NCI-H446 (cell line): ENCODE measurements at regions not wholly inside any gene's neighbourhood (a gene's known extent, or its start where the extent isn't known, plus 50 kb on each side); places are given as distances from the start of the nearest gene placed in this dataset.

ENCODE experiments used
- DNase-seq, 2 experiments: peaks; one replicate each; lab custom pipeline; 2025; lab: John Stamatoyannopoulos, UW

DNA sequence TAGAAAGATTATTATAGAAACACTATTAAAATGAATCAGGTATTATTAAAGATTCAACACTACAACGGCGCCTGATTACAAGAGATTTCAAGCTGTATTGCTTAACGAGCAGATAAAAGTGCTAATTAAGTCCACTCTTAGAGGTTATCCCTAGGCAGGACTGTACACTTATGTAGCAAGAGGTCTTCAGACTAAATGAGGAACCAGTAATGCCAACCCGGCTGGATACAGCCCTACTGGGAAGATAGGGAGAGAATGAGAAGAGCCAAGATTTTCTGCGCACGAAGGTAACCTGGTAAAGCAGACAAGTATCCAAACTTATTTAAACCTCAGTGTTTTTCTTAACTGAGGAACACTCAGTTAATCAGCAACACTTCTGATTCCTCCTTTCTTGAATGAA lies 115.7 kb upstream of the HIVEP3 start:
- DNase-seq, result no peak

DNA sequence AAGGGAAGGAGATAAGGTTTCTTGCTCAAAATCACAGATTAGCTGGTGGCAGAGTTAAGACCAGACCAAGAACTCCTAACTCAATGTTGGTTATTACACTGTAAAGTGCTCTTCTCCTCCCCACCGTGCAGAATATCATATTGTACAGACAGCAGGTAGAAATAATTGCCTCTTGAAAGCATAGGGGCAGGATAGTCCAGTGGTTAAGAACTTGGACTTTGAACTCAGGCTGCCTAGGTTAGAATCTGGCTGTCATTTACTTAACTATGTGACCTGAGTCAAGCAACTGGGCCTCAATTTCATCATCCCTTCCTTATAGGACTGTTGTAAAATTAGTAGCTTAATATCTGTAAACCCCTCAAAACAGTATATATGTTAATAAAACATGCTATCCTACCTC lies 114.9 kb upstream of the HIVEP3 start:
- DNase-seq, result no peak

DNA sequence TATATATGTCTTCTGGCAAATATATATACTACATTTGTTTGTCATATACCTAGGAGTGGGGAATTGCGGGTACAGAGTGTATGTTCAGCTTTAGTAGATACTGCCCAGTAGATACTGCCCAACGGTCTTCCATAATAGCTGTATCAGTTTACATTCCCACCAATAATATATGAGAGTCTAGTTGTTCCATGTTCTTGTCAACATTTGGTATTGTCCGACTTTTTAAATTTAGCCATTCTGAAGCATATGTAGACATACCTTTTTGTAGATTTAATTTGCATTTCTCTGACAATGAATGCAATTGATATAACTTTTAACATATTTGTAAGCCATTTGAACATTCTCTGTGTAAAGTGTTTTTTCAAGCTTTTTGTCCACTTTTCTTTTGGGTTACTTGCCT lies 99.0 kb upstream of the HIVEP3 start:
- no peak for DNase-seq

DNA sequence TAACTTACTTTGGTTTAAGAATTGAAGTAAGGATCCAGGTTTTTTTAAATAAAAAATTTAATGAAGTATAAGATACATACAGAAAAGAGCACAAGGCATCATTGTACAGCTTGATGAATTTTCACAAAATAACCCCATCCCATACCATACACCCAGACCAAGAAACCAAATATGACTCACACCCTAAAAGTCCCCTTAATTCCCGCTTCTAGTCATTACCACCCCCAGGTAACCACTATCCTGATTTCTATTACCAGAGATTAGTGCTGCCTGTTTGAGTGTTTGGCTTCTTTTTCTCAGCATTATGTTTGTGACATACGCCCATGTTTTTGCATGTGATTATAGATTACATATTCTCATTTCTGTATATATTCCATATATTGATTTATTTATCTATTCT lies 98.5 kb upstream of the HIVEP3 start:
- DNase-seq, result no peak

DNA sequence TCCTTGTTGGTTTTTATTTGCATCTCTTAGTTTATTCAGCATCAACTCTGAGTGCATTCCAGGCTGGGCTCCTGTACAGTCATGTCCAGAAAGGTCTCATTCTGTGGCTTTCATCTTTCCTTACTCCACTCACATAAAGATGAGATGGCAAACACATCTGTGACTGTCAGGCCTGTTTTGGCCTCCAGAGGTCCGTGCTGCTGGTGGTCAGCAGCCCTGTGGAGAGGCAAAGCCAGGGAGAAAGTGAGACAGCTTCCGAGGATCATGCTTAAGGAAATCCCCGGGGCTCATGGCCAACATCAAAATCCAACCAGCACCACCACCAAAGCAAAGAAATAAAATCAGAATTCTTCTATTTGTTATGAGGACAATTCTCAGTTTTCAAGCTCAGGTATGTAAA lies 96.1 kb upstream of the HIVEP3 start:
- DNase-seq, result no peak

DNA sequence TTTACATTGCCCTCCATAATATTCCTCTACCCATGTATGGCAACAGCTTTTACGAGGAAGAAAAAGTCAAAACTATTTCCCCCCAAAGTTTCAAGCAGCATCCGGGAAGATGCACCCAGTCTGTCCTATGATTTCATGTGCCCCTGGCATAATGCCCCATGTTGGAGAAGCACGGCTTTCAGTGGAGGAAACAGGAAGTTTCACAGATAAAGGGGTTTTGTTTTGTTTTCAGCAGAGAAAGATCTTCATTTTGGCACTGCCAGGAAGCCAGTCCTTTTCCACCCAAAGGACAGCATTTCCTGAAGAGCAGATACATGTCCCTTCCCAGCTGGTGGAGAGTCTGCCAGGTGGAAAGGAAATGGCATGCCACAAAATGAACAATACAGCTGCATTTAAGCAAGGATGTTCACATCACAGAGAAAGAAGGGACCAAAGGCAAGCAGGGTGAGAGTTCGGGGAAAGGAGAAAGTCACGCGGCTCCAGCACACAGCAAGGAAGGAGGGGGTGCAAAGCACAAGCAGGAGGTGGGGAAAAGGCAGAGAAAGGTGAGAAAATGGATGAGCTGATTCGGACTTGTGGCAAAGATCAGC lies 95.3 kb upstream of the HIVEP3 start:
- DNase-seq, result no peak

DNA sequence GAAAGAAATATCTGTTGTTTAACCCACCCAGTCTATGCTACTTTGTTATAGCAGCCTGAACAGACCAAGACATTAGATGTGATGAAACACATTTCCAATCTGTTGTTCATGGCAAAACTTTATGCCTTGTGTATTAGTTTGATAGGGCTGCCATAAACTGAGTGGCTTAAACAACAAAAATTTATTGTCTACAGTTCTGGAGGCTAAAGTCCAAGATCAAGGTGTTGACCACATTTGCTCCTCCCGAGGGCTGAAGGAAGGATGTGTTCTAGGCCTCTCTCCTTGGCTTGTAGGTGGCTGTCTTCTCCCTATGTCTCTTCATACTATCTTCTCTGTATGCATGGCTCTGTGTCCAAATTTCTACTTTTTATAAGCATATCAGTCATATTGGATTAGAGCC lies 94.1 kb upstream of the HIVEP3 start:
- no peak for DNase-seq

DNA sequence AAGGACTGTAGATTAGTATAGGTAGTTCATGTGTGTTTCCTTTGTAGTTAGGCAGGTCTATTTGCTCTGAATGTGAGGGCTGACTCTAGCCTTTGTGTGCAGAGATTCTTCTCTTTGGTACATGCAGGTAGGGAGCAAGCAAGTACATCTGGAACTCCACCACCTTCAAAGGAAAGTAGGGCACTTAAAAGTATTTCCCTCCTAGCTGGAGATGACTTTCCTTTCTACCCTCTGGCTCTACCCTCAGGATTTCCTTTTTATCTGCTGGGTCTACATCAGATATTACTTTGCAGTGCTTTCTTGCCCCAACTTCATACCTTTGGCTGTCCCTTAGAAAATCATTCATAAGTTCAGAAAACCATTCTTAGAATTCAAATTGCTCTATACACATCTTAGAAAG lies 91.7 kb upstream of the HIVEP3 start:
- no peak for DNase-seq

DNA sequence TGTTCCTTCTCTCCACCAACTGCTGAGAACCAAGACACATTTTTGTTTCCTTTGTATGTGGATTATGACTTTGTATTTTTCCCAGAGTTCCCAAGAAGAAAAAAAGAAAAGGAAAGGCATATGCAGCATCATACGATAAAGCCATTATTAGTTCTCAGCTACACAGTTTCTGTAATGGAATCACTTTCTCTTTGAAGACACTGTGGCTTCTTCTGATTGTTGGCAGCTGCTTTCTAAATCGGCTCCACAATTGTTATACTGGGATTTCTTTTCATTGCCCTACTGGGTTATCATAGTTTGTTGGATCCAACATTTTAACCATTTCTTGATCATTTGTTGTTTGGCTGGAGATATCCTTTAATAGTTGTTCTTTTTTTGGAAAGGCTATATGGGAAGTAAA lies 89.5 kb upstream of the HIVEP3 start:
- no peak for DNase-seq

DNA sequence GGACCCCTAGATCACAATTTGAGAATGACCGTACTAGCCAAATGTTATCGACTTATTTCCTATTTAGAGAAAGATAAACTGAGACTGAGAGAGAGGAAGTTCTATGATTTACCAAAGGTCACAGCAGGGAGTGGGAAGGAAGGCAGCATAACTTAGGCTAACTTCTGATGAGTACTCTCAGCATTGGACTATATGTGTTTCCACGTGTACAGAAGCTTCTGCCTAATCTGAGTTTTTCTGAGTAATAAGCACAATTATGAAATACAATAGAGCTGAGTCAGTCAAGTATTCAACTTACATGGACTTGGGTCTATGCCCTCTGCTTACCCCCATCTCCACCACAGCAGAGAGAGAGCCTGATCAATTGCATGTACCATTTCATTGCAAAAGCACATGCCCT lies 88.1 kb upstream of the HIVEP3 start:
- no peak for DNase-seq

DNA sequence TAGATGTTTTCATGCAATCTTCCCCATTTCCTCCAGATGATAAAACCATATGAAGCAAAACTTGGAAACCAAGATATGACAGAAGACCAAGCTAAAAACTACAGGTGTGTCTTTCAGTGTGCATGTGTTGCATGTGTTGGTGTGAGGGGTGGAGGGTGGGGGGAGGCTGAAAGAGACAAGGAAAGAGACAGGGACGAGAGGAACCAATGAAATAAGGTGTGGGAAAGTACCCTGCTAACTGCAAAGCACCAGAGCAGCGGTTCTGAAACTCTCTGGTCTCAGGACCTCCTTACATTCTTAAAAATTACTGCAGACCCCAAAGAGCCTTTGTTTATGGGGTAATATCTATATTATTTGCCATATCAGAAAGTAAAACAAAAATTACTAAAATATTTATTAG lies 87.4 kb upstream of the HIVEP3 start:
- no peak for DNase-seq

DNA sequence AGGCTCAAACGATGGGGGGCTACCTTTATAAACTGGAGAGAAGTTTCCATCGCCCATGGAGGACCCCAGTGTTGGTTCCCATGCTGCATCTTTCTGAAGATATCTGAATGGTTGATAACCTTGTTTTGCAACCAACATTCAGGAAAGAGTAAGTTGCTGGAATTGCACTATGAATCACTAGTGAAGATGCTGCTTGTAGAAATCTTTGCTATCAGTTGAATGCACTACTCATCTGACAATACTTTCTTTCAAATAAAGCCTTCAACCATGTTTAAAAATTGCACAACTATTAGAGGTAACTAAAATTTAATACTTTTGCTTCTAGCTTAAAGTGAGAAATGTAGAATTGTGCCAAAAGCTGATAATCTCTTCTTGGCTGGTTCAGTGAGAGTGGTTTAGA lies 86.8 kb upstream of the HIVEP3 start:
- DNase-seq, result no peak

DNA sequence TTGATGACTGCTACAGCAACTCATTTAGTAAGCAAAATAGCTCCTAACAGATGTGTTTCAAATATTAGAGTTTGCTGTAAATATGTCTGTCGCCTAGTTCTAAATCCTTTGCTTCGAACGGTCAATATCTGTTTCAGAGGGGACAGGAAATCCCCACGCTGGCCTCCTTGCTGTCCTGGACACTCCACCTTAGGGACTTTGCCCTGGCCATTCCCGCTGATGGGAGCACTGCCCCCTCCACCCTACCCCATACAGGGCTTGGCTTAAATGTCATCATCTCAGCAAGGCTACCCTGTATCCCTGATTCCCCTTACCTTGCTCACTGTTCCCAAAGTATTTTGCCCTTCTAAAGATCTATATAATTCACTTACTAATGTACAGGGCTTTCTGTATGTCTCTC lies 86.1 kb upstream of the HIVEP3 start:
- DNase-seq, result no peak

DNA sequence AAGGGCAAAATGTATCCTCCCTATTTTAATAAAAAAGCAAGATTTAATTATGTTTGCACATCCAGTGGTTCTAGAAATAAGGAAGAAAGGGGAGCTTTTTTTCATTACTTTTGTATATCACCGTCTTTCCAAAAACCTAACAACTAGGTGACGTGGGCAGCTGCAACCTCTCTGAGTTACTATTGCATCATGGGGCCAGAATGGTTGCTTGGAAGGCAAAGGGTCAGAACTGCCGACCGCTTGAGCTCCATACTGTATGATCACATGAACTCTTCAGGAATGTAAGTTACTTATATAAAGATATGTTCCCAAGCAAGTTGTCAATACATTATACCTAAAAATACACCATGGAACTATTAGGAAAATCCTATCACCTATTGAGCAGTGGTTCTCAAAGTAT lies 85.6 kb upstream of the HIVEP3 start:
- DNase-seq, result no peak

DNA sequence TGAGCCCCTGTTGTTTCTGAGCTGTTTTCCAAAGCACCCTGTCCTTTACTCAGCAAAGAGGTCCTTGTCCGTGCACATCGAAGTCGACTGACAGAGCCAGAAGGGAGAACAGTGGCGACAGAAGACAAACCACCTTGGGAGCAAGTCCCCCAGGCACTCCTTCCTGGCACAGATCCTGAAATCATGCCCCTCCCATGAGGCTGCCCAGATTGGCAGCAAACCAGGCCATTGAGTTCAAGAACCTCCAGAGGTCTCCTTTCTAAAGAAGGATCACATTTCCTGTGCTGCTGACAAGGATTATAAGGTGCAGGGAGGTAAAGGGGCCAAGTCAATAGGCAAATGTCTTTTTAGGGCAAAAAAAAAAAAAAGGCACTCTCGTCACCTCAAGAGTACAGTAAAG lies 84.7 kb upstream of the HIVEP3 start:
- DNase-seq, result peak in 1 of 2 experiments; percentile 59

DNA sequence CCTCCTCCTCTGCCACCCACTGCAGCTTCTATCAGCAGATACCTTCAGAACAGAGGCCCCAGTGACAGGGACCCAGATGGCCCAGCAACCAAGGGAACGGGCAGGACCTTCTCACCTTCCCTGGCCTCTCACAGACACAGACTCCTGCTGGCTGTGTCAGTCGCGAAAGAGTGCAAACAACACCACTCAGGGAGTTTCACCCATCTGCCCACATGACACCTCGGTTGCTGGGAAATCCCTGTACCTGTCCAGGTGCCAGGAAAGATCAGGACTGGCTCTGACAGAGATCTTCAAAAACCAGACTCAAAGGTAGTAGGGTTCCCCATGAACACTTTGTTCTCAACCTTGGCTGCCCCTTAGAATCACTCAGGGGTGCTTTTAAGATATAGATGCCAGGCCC lies 83.5 kb upstream of the HIVEP3 start:
- no peak for DNase-seq

DNA sequence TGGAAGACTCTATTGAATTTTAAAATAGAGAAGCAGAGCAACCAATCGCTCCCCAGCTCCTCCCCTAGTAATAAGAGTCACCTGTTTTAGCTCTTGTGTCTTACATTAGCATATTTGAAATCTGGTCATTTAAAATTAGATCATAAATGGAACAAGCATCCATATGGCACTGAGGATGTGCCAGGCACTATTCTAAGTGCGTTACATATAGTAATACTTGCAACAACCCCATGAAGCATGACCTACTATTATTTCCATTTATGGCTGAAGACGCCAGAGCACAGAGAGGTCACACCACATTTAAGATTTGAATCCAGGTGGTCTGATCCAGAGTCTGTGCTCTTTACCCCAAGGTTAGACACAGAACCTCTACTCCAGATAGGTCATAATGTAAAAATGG lies 82.0 kb upstream of the HIVEP3 start:
- no peak for DNase-seq

DNA sequence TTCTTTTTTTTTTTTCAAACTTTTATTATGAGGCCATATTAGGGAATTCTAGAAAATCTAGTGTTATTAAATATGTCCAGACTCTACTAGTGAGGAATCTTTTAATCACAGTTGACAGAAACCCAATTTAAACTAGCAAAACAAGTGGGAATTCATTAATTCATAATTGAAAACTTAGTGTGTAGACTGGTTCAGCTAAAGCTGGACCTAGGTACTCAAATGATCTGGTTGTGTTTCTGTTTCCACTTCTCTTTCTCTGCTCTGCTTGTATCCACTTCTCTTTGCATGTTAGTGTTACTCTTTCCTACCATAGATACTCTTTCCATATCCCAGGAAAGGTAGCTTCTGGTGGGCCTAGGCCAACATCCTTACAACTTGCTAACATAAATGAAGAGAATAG lies 81.2 kb upstream of the HIVEP3 start:
- DNase-seq, result no peak

DNA sequence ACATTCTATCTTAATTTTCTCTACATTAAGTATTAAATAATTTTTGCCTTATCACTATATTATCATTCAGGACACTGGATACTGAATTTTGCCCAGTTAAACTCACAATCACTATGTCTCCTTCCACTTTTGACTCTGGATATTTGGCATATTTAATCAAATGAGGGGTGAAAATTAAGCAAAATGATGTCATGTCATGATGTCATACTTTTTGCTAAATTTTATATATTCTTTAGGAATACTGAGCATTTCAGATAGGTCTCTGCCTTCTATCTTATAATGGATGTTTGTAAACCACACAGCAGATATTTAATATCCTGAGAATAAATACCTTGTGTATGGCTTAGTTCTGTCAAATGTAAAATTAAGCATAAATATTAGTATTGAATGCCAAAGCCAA lies 79.5 kb upstream of the HIVEP3 start:
- no peak for DNase-seq

DNA sequence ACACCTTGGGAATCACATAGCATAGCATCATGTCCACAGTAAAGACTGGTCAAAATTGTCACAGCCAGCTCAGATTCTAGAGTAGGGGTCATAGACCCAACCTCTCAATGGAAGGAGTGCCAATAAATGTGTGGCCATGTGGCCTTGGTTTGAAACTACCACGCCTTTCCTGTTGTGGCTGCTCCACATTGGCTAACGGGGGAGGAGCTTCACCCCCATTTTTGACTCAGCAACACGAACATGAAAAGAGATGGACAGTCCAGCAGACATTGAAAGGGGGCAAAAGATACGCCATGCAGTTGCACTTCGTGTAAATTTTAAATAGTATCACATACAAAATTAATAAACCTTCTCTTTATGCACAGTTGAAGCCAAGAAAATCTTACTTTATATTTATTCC lies 78.4 kb upstream of the HIVEP3 start:
- no peak for DNase-seq

DNA sequence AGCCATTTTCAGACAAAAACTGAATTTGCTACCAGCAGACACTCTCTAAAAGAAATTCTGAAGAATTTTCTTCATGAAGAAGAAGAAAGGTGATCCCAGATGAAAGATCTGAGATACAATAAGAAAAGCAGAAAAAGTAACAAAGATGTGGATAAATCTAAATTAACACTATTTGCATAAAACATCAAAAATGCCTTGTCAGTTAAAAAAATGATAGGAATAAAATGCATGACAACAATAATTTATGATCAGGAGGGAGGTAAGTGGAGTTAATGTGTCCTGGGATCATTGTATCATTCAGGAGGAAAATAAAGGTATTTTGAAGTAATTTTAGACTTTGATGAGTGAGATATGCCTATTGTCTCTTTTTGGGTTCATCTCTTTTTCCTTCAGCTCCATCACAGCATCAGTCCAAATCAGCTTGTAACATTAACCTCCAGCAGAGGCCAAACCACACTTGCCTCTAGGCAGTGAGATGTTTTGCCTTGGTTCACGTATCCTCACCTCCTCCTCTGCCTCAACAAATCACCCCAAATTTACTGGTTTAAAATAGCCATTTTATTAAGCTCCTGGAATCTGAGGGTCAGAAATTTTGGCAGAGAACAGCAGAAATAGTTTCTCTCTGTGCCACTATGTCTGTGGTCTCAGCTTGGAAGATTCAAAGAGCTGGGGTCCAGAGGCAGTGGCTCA lies 76.9 kb upstream of the HIVEP3 start:
- DNase-seq, result no peak

DNA sequence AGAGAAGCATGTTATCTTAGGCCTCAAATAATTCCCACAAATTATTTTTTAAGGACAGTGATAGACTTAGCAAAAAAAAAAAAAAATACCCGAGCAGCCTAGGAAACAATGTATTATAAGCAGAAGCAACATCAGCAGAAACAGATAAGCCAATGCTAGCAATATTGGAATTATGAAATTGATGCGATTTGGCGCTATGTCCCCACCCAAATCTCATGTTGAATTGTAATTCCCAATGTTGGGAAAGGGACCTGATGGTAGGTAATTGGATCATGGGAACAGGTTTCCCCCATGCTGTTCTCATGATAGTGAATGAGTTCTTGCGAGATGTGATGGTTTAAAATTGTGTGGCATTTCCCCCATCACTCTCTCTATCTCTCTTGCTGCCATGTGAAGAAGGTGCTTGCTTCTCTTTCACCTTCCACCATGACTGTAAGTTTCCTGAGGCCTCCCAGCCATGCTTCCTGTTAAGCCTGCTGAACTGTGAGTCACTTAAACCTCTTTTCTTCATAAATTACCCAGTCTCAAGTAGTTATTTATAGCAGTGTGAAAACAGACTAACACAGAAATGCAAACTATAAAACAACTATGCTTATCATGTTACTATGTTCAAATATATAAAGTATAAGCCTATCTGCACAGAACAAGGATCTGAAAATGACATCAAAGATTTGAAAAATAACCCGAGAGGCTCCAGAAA lies 75.6 kb upstream of the HIVEP3 start:
- DNase-seq, result no peak

DNA sequence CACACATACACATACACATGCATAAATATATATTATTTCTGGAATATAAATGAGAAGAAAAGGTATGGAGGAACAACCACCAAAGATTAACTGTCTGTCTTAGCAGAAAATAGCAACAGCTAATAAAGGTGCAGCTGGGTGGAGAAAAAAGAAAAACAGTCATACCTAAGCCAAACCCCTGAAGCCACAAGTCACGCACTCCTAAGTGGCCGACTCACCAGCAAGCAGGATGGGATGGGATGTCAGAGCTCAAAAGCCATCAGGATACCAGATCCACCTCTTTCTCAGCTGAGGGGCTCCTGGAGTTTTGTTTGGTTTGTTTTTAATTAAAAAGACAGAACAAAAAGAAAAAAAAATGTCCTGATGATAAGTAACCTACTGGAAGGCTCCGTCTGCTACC lies 64.7 kb upstream of the HIVEP3 start:
- DNase-seq, result no peak

DNA sequence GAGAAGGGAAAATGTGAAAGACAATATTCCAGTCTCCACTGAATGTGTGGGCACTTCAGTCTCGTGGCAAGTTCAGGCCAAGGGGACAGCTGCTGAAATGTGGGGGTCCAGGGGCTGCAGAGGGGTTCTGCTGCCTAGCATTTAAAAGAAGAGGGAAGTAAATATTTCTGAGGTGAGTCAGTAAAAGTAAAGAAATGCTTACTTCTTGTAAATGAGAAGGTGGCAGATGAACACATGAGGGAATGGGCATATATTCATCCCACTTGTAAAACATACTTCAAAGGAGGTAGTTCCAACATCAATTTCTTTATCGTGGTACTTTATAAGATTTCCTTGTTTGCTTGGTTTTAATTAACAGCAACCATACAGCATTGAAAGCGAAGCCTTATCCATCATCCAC lies 63.1 kb upstream of the HIVEP3 start:
- no peak for DNase-seq
